OCI-LY1 (cell line): ENCODE measurements at regions not wholly inside any gene's neighbourhood (a gene's known extent, or its start where the extent isn't known, plus 50 kb on each side); places are given as distances from the start of the nearest gene placed in this dataset.
A peak's percentile ranks its signal among the peaks of the same experiment; 100 is the strongest.

ENCODE experiments used
- H2AFZ ChIP-seq: fragments of 200-600 bp; sonication (generic), shearing (Covaris generic); 2 replicates; pipeline ENCODE4 v1.6.0; 2014; ENCODE audit warnings: antibody characterized with exemption, mild to moderate bottlenecking, low read length
- H3F3A ChIP-seq: fragments of 200-600 bp; sonication (generic), shearing (Covaris generic); 2 replicates; pipeline ENCODE4 v1.6.0; 2014; ENCODE audit warnings: mild to moderate bottlenecking, antibody characterized with exemption, low read length, moderate library complexity; ENCODE audit not compliant: insufficient read depth
- H3K27ac ChIP-seq: fragments of 200-600 bp; sonication (generic); 2 replicates; pipeline ENCODE4 v1.5.1; 2014; ENCODE audit warnings: low read length, mixed run types, mild to moderate bottlenecking, low read depth; ENCODE audit not compliant: poor library complexity, severe bottlenecking
- H3K27me3 ChIP-seq: fragments of 200-600 bp; sonication (generic); 2 replicates; pipeline ENCODE4 v1.6.0; 2014; ENCODE audit warnings: antibody characterized with exemption, mild to moderate bottlenecking, low read length, moderate library complexity; ENCODE audit not compliant: insufficient read depth
- H3K36me3 ChIP-seq: fragments of 200-600 bp; sonication (generic); 2 replicates; pipeline ENCODE4 v1.6.1; 2014; ENCODE audit warnings: mild to moderate bottlenecking, antibody characterized with exemption, low read length, moderate library complexity, mixed read lengths; ENCODE audit not compliant: insufficient read depth
- H3K4me1 ChIP-seq: fragments of 200-600 bp; sonication (generic); 2 replicates; pipeline ENCODE4 v1.5.1; 2014; ENCODE audit warnings: mild to moderate bottlenecking, low read length, moderate library complexity; ENCODE audit not compliant: insufficient read depth, severe bottlenecking
- H3K4me2 ChIP-seq: fragments of 200-600 bp; sonication (generic), shearing (Covaris generic); 2 replicates; pipeline ENCODE4 v1.6.1; 2014; ENCODE audit warnings: low read length
- H3K4me3 ChIP-seq: fragments of 200-600 bp; sonication (generic); 2 replicates; pipeline ENCODE4 v1.5.1; 2014; ENCODE audit warnings: low read length, low read depth, mild to moderate bottlenecking, mixed read lengths; ENCODE audit not compliant: poor library complexity, severe bottlenecking
- H3K79me2 ChIP-seq: fragments of 200-600 bp; shearing (Covaris generic); 2 replicates; pipeline ENCODE4 v1.6.1; 2016; ENCODE audit warnings: mixed run types, low read length, mixed read lengths; ENCODE audit not compliant: insufficient read depth
- H3K9ac ChIP-seq: fragments of 200-600 bp; sonication (generic), shearing (Covaris generic); 2 replicates; pipeline ENCODE4 v1.6.1; 2014; ENCODE audit warnings: mild to moderate bottlenecking, low read length, mixed read lengths
- H3K9me2 ChIP-seq: fragments of 200-600 bp; sonication (generic), shearing (Covaris generic); 2 replicates; pipeline ENCODE4 v1.6.1; 2014; ENCODE audit warnings: low read depth, mild to moderate bottlenecking, low read length, mixed read lengths
- H3K9me3 ChIP-seq: fragments of 200-600 bp; shearing (Covaris generic); 2 replicates; pipeline ENCODE4 v1.6.1; 2014; ENCODE audit warnings: low read length, mixed read lengths
- H4K20me1 ChIP-seq: fragments of 200-600 bp; sonication (generic), shearing (Covaris generic); 2 replicates; pipeline ENCODE4 v1.6.0; 2016; ENCODE audit warnings: mild to moderate bottlenecking, low read length; ENCODE audit not compliant: insufficient read depth
- CTCF ChIP-seq: fragments of 200-600 bp; sonication (generic), shearing (Covaris generic); IDR thresholded peaks from 2 replicates; pipeline ENCODE4 v1.5.1; 2017; ENCODE audit warnings: mild to moderate bottlenecking, antibody characterized with exemption, low read length, moderate library complexity, mixed read lengths
- EZH2 ChIP-seq: fragments of 200-600 bp; sonication (generic), shearing (Covaris generic); IDR thresholded peaks from 2 replicates; pipeline ENCODE4 v1.8.0; 2017; ENCODE audit warnings: borderline replicate concordance, mixed run types, mild to moderate bottlenecking, antibody characterized with exemption, low read length, moderate library complexity, mixed read lengths

- Histone ChIP-seq H3K79me2 (no peaks in the 10 kb centered on the region), H3K4me2 (peak overlapping the region; percentile 64), H3K27ac (peak overlapping the region; percentile 95), H3K36me3 (peaks cover 5% of the 10 kb centered on the region; the same call in 1 of the 2 replicates), H3K27me3 (no peaks in the 10 kb centered on the region), H3K4me3 (no peak overlapping the region), H4K20me1 (no peaks in the 10 kb centered on the region), H3K4me1 (peaks cover 43% of the 10 kb centered on the region), H3K9me2 (no peaks in the 10 kb centered on the region), H2AFZ (peak overlapping the region; percentile 86), H3F3A (peaks cover 6% of the 10 kb centered on the region; the same call in 1 of the 2 replicates), H3K9ac (peak overlapping the region; percentile 49), H3K9me3 (peaks cover 6% of the 10 kb centered on the region; the same call in 1 of the 2 replicates)
- no peak for TF ChIP-seq CTCF
- TF ChIP-seq EZH2: no peak
These were observed 1092.8 kb downstream of the PCDH9 start for GRCh38 chr13:66137384-66137783.

- no peak for TF ChIP-seq EZH2
- TF ChIP-seq CTCF: no peak
- Histone ChIP-seq H3F3A (no peaks in the 10 kb centered on the region), H2AFZ (no peak overlapping the region), H3K27me3 (no peaks in the 10 kb centered on the region), H3K79me2 (no peaks in the 10 kb centered on the region), H3K4me2 (no peak overlapping the region), H3K27ac (no peak overlapping the region), H3K4me3 (no peak overlapping the region), H3K9me2 (no peaks in the 10 kb centered on the region), H3K9me3 (peaks cover 3% of the 10 kb centered on the region; the same call in 1 of the 2 replicates), H4K20me1 (no peaks in the 10 kb centered on the region), H3K4me1 (no peaks in the 10 kb centered on the region), H3K36me3 (no peaks in the 10 kb centered on the region), H3K9ac (no peak overlapping the region)
These were observed 1101.4 kb downstream of the PCDH9 start for GRCh38 chr13:66128692-66129269.

- no peaks in the 10 kb centered on the region for H3K27me3 ChIP-seq
- H3K27ac ChIP-seq: no peak overlapping the region
- no peaks in the 10 kb centered on the region for H3K9me2 ChIP-seq
- peaks cover 3% of the 10 kb centered on the region; the same call in 1 of the 2 replicates for H3K9me3 ChIP-seq
- no peaks in the 10 kb centered on the region for H3K36me3 ChIP-seq
- H3K4me3 ChIP-seq: no peak overlapping the region
- H3K4me2 ChIP-seq: no peak overlapping the region
- H4K20me1 ChIP-seq: no peaks in the 10 kb centered on the region
- H3K9ac ChIP-seq: no peak overlapping the region
- TF ChIP-seq CTCF (no peak), EZH2 (no peak)
- H3K4me1 ChIP-seq: no peaks in the 10 kb centered on the region
- H3F3A ChIP-seq: no peaks in the 10 kb centered on the region
- no peak overlapping the region for H2AFZ ChIP-seq
- no peaks in the 10 kb centered on the region for H3K79me2 ChIP-seq
These were observed 1101.9 kb downstream of the PCDH9 start for GRCh38 chr13:66128201-66128600.
